Renal cortex interstitium (tissue), 11 donors: ENCODE measurements at regions not wholly inside any gene's neighbourhood (a gene's known extent, or its start where the extent isn't known, plus 50 kb on each side); places are given as distances from the start of the nearest gene placed in this dataset.

Experiments
- DNase-seq, 11 donors: peaks; one replicate each; pipeline ENCODE4 v3.0.0-alpha.2; 2013; ENCODE audit warnings: low read depth in 9 of 11, low spot score in 4 of 11; ENCODE audit errors: extremely low read depth in 1 of 11

- no peak for DNase-seq
Observed at GRCh38 chr1:80047791-80048190, 1041.3 kb upstream of the ADGRL4 start.

GRCh38 chr1:80044662-80045061 is 1038.1 kb upstream of the ADGRL4 start:
- DNase-seq = no peak

- DNase-seq = no peak
Observed at GRCh38 chr1:80036690-80037432, 1030.3 kb upstream of the ADGRL4 start.

GRCh38 chr1:80023358-80023757 is 1016.8 kb upstream of the ADGRL4 start:
- no peak for DNase-seq

GRCh38 chr1:80021891-80022290 is 1015.4 kb upstream of the ADGRL4 start:
- DNase-seq = no peak

GRCh38 chr1:80018348-80018747 is 1011.8 kb upstream of the ADGRL4 start:
- DNase-seq = no peak

- no peak for DNase-seq
Observed at GRCh38 chr1:80008934-80009333, 1002.4 kb upstream of the ADGRL4 start.

- DNase-seq = no peak
Observed at GRCh38 chr1:80003250-80003649, 996.7 kb upstream of the ADGRL4 start.

GRCh38 chr1:79988401-79988800 is 981.9 kb upstream of the ADGRL4 start:
- no peak for DNase-seq

- peak in 1 of 11 donors; percentile 16 for DNase-seq
Observed at GRCh38 chr1:79982211-79982610, 975.7 kb upstream of the ADGRL4 start.

- DNase-seq = no peak
Observed at GRCh38 chr1:79981481-79981880, 975.0 kb upstream of the ADGRL4 start.

GRCh38 chr1:79979346-79979745 is 972.8 kb upstream of the ADGRL4 start:
- DNase-seq = no peak

- no peak for DNase-seq
Observed at GRCh38 chr1:79976287-79976686, 969.8 kb upstream of the ADGRL4 start.

- no peak for DNase-seq
Observed at GRCh38 chr1:79974659-79975058, 968.1 kb upstream of the ADGRL4 start.

- no peak for DNase-seq
Observed at GRCh38 chr1:79969886-79970285, 963.4 kb upstream of the ADGRL4 start.

GRCh38 chr1:79966438-79966837 is 959.9 kb upstream of the ADGRL4 start:
- DNase-seq = no peak

GRCh38 chr1:79959635-79960034 is 953.1 kb upstream of the ADGRL4 start:
- DNase-seq = no peak

- no peak for DNase-seq
Observed at GRCh38 chr1:79955966-79956365, 949.4 kb upstream of the ADGRL4 start.

- DNase-seq = no peak
Observed at GRCh38 chr1:79950511-79950910, 944.0 kb upstream of the ADGRL4 start.

GRCh38 chr1:79945391-79945790 is 938.9 kb upstream of the ADGRL4 start:
- no peak for DNase-seq

- DNase-seq = no peak
Observed at GRCh38 chr1:79929356-79929755, 922.8 kb upstream of the ADGRL4 start.
